Fibroblast of skin of scalp (primary cell): ENCODE measurements at regions not wholly inside any gene's neighbourhood (a gene's known extent, or its start where the extent isn't known, plus 50 kb on each side); places are given as distances from the start of the nearest gene placed in this dataset.
"Not testable (repeated sequence)": the region's sequence is repeated elsewhere in the genome, so short reads cannot be mapped to it uniquely, and the experiment has no call there.

Experiments
- DNase-seq: peaks from one replicate; pipeline ENCODE4 v3.0.0-alpha.2; 2013

DNA sequence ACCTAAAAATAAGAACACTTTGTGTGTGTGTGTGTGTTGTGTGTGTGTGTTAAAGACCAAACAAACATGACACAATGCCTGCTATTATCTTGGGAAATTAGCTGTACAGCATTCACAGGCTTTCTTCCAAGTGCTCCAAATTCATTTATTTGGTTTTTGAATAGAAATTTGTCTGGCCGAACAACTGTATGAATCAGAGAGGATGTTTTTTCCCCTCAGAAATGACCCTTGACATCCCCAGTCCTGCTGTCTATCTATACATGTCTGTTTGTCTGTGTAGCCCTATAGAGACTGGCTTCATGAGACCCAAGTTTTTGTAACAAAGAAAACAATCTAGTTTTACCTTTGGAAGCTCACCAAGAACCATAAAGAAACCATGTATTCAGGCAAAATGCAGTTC is 549.8 kb downstream of the NSUN3 start:
- DNase-seq, result no peak

- DNase-seq, result no peak
These were observed 551.3 kb downstream of the NSUN3 start for GRCh38 chr3:94614192-94614591.

- no peak for DNase-seq
These were observed 552.6 kb downstream of the NSUN3 start for GRCh38 chr3:94615275-94616065.

- no peak for DNase-seq
These were observed 554.0 kb downstream of the NSUN3 start for GRCh38 chr3:94616833-94617232.

- DNase-seq, result no peak
These were observed 554.5 kb downstream of the NSUN3 start for GRCh38 chr3:94617312-94617711.

- no peak for DNase-seq
These were observed 556.8 kb downstream of the NSUN3 start for GRCh38 chr3:94619643-94620042.

DNA sequence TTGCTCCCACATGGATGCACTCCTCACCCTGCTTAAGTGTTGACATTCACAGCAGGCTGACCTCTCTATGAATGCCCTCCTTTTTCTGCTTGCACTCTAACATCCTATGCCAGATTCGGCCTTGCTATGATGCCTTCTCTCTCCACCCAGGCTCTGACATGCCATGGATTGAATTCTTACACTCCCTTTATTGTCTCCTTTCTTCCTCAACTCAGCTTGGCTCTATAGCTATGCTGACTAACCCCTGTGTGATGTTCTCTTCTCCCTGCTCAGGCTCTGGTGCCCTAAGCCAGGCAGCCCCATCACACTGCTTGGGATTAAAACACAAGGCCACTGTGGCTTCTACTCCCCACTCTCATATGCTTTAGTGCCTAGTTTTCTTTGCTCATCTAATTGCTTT is 563.7 kb downstream of the NSUN3 start:
- DNase-seq, result no peak

DNA sequence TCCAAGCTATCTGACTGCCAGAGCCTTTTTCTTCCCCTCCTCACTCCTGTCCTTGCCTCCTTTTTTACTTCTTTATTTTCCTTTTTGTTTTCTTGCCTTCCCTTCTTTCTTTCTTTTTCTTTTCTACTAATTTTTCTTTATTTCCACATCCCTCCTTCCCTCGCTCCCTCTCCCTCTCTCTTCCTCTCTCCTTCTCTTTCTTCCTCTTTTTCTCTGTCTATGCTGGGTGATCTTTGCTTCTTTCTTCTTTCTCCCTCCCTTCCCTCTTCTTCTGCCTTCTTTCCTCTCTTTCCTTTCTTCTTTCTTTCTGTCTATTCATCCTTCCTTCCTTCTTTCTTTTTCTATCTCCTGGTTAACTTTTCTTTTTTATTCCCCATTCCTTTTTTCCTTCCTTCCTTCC is 564.8 kb downstream of the NSUN3 start:
- no peak for DNase-seq

GRCh38 chr3:94643400-94643799 is 580.5 kb downstream of the NSUN3 start:
- no peak for DNase-seq

DNA sequence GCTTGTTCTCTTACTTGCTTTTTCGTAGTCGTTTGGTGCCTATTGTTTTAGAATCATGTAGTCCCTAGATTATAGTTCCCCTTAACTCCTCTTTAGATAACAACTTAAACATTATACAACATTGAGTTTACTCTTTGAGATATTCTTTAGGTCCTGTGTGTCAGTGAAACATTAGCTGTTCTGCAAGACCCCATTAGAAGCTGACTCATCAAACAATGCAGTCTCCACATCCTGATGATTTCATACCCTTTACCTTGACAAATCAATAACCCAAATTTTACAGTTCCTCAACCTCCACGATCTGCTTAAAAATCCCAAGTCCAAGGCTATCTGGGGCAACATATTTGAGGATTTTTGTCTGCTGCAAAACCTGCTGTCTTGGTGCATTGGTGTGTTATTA is 582.9 kb downstream of the NSUN3 start:
- no peak for DNase-seq

DNA sequence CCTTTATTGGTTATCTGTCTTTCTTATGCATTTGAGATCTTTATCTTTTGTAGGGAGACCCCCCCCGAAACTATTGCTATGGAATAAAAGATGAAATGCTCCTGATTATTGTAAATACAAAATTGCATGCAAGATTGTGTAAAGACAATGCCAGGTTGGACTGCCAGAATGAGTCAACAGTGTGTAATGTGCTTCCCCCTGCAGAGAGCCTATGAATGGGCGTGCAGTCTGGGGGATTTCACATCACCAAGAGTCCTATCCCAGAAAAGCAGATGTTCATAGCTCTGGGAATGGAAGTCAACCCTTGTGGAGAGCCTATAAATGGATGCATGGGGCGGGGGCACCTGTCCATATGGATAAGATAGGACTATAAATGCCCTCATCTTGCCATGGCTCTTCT is 584.3 kb downstream of the NSUN3 start:
- no peak for DNase-seq

DNA sequence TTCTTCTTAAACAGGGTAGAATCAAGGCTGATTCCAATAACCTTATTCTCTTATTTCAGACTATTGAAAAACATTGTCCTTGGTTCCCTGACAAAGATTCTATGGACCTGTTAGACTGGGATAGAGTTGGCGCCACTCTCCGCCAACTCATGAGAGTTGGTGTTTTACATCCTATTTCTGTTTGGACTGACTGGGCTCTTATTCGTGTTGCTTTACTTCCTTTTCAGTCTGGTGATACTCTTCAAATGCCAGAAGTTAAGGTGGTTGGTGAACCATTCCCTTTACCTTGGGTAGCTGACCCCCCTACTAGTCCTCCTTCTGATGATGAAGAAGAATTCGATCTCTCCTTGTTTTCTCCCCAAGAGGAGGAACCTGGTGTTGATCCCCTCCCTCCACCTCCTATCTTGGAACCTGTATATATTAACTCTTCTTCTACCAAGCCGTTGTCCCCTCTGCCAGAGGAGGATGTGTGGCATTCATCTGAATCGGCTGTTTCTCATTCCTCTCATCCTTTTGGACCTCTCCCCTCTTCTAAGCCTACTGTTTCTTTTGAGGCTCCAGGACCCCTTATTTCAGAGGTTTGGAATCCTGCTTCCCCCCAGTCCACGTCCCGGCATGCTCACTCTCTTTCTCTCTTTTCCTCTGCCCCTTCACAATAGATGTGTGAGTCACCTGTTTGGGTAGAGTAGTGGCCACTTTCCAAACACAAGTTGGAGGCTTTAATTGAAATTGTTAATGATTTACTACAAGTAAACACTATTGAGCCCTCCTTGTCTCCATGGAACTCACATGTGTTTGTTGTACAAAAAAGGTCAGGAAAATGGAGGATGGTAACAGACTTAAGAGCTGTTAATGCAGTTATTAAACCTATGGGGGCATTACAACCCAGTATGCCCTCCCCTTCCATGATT is 585.7 kb downstream of the NSUN3 start:
- not testable (repeated sequence) for DNase-seq

DNA sequence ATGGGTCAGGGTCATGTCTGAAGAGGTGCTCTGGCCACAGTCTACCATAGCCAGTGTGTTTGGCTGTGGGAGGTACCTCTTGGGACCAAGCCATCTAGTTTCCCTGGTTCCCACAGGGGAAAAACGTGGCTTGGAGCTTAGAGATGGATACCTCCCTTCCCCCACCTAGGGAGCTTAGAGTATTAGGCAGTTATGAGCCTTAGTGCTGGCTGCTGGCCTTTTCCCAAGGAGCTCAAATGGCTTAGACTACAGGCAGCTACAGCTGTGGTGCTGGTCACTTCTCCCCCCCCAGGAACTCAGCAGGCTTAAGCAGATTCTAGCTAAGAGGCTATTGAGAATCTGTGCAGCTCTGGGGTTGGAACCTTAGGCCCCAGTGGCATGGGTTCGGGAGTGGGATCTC is 591.2 kb downstream of the NSUN3 start:
- DNase-seq, result no peak

DNA sequence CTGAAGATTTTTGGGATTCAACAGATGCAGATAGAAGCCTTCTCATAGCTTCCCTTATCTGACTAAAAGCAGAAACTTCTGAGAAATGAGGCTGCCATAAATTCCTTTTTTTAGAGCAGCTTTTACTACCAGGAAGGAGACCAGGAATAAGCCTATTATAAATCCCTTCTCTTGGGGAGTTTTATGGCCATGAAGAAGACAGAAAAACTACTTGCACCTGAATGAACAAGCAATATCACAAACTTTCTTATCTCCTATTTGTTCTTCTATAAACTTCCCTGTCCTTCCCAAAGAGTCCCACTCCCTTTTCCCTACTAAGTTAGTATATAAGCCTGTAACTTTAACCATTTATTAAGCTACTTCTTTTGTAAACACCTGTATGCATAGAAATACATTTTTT is 603.1 kb downstream of the NSUN3 start:
- DNase-seq, result no peak

DNA sequence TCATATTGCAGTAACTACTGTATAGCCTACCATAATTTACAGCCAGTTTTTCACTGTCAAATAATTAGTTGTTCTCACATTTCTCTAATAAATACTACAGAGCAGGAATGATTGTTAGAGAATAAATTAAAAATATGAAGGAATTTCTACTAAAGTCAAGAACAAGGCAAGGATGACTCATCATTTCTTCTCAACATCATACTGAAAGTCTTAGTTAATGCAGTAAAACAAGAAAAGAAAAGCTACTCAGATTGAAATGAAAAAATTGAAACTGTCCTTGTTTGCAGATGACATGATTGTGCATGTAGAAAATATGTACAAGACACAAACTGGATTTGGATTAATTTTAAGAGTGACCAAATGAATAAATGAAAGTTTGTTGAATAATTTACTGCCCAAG is 608.2 kb downstream of the NSUN3 start:
- no peak for DNase-seq

- DNase-seq, result no peak
These were observed 611.0 kb downstream of the NSUN3 start for GRCh38 chr3:94673876-94674275.

GRCh38 chr3:94686208-94686607 is 623.3 kb downstream of the NSUN3 start:
- DNase-seq, result no peak

- DNase-seq, result no peak
These were observed 631.3 kb downstream of the NSUN3 start for GRCh38 chr3:94693997-94694640.

- no peak for DNase-seq
These were observed 632.0 kb downstream of the NSUN3 start for GRCh38 chr3:94694894-94695293.

DNA sequence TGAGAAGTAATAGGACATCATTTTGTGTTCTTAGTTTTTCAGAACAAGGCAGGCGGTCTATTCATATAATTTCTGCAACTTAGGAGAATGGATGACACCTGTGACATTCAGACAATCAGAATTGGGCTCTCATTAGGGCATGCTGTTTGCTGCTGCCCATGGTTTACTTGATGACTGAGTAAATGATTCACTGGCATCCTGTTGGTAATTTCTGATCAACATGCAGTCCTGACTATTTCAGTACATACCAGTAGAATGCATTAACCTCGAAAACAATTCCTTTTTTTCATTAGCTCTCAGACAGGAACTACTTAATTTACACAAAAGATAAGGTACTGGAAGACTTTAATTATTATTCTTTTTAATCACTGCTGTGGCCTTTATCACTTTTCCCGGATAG is 641.6 kb downstream of the NSUN3 start:
- no peak for DNase-seq

GRCh38 chr3:94709249-94709902 is 646.5 kb downstream of the NSUN3 start:
- DNase-seq, result no peak

GRCh38 chr3:94714194-94714593 is 651.3 kb downstream of the NSUN3 start:
- DNase-seq, result no peak
